ENCODE measurements at regions not wholly inside any gene's neighbourhood (a gene's known extent, or its start where the extent isn't known, plus 50 kb on each side); places are given as distances from the start of the nearest gene placed in this dataset.
"Not testable (repeated sequence)": the region's sequence is repeated elsewhere in the genome, so short reads cannot be mapped to it uniquely, and the experiment has no call there.

DNA sequence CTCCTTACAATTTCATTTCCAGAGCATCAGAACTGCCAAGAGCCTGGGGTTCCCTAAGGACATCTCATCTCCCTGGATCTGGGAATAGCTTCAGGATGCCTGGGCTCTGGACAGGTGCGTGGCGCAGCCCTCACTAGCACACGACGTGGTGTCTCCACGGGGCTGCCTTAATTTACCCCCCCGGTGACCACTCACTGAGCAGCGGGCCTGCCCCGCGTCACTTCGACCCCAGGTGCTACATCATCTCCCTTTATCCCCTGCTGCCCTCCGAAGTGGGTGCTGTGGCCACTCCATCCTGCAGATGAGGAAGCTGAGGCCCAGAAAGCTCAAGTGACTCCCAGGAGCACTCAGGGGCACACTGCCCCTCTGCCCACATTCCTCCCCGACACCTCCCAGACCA, 177.8 kb upstream of the SFSWAP start:
- DNase-seq (ENCODE audit: low read depth in 2 of 2, low spot score in 1 of 2), result no peak

DNA sequence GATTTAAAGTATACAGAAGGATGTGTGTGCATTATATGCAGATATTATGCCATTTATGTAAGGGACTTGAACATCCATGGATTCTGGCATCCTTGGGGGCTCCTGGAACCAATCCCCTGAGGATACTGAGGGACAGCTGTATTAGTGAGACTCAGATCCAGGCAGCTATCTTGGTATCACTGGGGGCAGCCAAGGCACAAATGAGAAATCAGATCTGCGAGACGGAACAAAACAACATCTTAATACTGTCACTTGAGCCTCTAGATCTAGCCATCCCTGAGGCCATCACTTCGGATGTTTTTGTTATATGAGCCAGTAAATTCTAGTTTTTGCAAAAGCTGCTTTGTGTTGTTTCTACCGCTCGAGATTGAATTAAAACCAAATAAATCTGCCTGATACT, 175.1 kb upstream of the SFSWAP start:
- no peak for DNase-seq (ENCODE audit: low read depth in 2 of 2, low spot score in 1 of 2)

DNA sequence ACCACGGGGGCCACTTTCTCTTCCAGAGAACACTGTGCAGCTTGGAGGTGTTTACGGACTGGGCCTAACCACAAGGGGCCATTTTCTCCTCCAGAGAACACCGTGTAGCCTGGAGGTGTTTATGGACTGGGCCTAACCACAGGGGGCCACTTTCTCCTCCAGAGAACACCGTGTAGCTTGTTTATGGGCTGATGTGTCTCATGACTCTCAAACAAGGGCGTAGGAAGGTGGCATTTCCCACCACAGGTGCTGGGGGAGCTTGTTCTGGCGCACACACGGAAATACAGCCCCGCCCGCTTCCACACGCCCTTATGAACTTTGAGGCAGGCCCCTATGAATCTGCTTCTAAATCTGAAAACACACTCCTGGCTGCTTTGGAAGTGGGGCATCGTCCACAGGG, 174.6 kb upstream of the SFSWAP start:
- DNase-seq (ENCODE audit: low read depth in 2 of 2, low spot score in 1 of 2), result no peak

GRCh38 chr12:131536766-131537165, 174.1 kb upstream of the SFSWAP start:
- no peak for DNase-seq (ENCODE audit: low read depth in 2 of 2, low spot score in 1 of 2)

GRCh38 chr12:131537267-131537958, 173.5 kb upstream of the SFSWAP start:
- DNase-seq (ENCODE audit: low read depth in 2 of 2, low spot score in 1 of 2), result no peak

DNA sequence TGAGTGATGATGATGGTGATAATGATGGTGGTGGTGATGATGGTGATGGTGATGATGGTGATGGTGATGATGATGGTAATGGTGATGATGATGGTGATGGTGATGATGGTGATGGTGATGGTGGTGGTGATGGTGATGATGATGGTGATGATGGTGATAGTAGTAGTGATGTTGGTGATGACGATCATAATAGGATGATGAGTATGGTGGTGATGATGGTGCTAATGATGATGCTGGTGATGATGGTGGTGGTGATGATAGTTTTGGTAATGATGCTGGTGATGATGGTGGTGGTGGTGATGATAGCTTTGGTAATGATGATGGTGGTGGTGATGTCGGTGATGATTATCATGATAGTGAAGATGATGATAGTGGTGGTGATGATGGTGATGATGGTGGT, 171.5 kb upstream of the SFSWAP start:
- no peak for DNase-seq (ENCODE audit: low read depth in 2 of 2, low spot score in 1 of 2)

DNA sequence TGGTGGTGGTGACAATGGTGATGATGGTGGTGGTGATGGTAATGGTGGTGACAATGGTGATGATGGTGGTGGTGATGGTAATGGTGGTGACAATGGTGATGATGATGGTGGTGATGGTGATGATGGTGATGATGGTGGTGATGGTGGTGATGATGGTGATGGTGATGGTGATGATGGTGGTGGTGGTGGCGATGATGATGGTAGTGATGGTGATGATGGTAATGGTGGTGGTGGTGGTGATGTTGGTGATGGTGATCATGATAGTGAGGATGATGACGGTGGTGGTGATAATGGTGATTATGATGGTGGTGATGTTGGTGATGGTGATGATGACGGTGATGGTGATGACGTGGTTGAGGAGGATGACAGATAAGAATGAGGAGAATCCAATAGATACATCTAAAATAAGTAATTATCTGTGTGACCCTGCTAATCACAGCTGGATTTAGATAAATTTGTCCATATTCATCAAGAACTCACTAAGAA, 170.7 kb upstream of the SFSWAP start:
- DNase-seq (ENCODE audit: low read depth in 2 of 2, low spot score in 1 of 2), result no peak

GRCh38 chr12:131541512-131541911, 169.4 kb upstream of the SFSWAP start:
- not testable (repeated sequence) for DNase-seq (ENCODE audit: low read depth in 2 of 2, low spot score in 1 of 2)

GRCh38 chr12:131542351-131542750, 168.5 kb upstream of the SFSWAP start:
- DNase-seq (ENCODE audit: low read depth in 2 of 2, low spot score in 1 of 2), result no peak

DNA sequence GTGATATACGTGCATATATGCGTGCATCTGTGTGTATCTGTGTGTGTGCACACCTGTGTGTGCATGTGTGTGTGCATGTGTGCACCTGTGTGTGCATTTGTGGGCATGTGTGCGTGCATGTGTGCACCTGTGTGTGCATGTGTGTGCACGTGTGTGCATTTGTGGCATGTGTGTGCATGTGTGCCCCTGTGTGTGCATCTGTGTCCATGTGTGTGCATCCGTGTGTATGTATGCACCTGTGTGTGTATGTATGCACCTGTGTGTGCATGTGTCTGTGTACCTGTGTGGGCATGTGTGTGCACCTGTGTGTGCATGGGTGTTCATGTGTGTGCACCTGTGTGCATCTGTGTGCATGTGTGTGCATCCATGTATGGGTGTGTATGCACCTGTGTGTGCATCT, 167.8 kb upstream of the SFSWAP start:
- no peak for DNase-seq (ENCODE audit: low read depth in 2 of 2, low spot score in 1 of 2)

DNA sequence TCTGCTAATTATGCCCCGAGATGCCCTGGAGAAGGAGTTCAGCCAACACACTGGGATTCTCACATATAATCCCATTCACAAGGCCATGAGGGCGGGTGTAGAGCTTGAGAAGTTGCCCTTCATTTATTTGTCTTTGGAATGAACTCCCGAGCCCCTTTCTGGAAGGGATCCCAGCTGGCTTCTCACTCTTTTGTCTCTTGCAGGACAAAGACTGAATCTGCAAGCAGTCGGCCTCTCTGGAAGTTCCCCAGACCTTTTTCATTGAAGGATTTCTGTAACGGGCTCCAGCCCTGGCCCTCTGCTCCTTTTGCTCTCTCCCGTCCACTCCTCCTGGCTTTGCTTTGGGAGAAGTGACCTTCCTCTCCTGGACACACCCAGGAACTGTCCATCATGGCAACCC, 163.3 kb upstream of the SFSWAP start:
- no peak for DNase-seq (ENCODE audit: low read depth in 2 of 2, low spot score in 1 of 2)

- DNase-seq (ENCODE audit: low read depth in 2 of 2, low spot score in 1 of 2), result no peak
These were observed 160.8 kb upstream of the SFSWAP start for GRCh38 chr12:131550121-131550520.

- no peak for DNase-seq (ENCODE audit: low read depth in 2 of 2, low spot score in 1 of 2)
These were observed 159.0 kb upstream of the SFSWAP start for GRCh38 chr12:131551675-131552491.

- no peak for DNase-seq (ENCODE audit: low read depth in 2 of 2, low spot score in 1 of 2)
These were observed 158.4 kb upstream of the SFSWAP start for GRCh38 chr12:131552492-131552863.

- DNase-seq (ENCODE audit: low read depth in 2 of 2, low spot score in 1 of 2), result no peak
These were observed 157.7 kb upstream of the SFSWAP start for GRCh38 chr12:131553096-131553777.

GRCh38 chr12:131555197-131555846, 155.6 kb upstream of the SFSWAP start:
- no peak for DNase-seq (ENCODE audit: low read depth in 2 of 2, low spot score in 1 of 2)

DNA sequence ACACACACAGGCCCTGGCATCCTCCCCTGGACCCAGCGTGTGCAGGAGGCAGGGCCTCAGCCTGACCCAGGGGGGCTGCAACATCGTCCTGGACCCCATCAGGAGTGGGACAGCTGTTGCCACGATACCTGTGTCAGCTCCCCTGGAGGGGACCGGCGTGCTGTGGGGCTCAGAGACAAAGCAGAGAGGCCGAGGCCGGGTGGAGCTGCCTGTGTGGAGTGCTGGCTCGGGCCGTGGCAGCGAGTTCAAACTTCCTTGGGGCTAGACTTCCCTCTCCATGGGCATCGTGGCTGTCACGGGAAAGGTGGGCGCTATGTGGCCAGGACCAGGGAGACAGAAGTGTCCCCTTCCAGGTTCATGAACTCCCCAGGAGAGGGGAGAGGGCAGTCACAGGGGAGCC, 155.0 kb upstream of the SFSWAP start:
- DNase-seq (ENCODE audit: low read depth in 2 of 2, low spot score in 1 of 2), result no peak

DNA sequence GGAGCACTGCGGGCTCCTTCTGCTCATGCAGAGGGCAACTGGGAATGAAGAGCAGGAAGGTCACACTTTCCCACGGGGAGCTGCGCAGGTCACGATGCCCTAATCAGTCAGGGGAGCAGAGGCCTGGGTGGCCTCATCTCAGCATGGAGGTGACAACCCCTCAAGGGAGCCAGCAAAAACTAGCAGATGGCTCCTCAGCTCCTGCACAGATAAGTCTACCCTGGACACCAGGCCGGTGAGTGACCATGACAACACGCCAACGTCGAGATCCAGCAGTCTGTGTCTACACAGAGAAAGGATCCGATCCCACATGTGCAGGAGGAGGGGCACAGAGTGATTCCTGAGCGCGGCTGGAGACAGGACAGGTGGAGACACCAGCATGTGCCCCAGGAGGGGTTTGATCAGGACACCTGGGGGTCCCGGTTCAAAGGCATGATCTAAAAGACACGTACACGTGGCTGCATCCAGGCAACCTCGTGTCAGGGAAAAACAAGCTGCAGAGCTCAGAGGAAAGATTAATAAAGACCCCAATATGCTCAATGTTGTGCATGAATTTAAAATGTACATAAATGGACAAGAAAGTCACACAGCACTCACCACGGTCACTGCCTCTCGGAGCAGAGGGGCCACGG, 153.7 kb upstream of the SFSWAP start:
- DNase-seq (ENCODE audit: low read depth in 2 of 2, low spot score in 1 of 2), result no peak

- DNase-seq (ENCODE audit: low read depth in 2 of 2, low spot score in 1 of 2), result no peak
These were observed 151.1 kb upstream of the SFSWAP start for GRCh38 chr12:131559517-131560516.

DNA sequence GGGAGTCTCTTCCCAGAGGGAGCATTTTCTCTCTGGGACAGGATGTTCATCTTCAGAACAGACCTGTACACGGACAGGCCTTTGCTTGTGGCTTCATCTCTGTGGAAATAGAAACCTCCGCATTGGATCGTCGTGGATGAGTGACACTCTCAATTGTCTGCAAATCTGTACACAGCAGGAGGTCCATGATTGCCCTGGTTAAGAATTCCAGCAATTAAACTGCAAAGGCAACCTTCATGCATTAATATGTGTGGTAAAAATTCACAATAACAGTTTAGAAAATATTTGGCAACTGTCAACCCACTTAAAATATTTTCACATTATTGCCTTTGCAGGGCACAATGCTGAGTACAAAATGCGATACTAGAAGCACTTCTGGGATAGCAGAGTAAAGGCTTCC, 149.8 kb upstream of the SFSWAP start:
- no peak for DNase-seq (ENCODE audit: low read depth in 2 of 2, low spot score in 1 of 2)
